Ectodermal cell (in vitro differentiated cells): ENCODE measurements at regions not wholly inside any gene's neighbourhood (a gene's known extent, or its start where the extent isn't known, plus 50 kb on each side); places are given as distances from the start of the nearest gene placed in this dataset.
"Not testable (repeated sequence)": the region's sequence is repeated elsewhere in the genome, so short reads cannot be mapped to it uniquely, and the experiment has no call there.

Experiments used
- H3K27ac ChIP-seq: 2 replicates; pipeline ENCODE4 v1.7.0; 2013; ENCODE audit warnings: mild to moderate bottlenecking, low read depth, low read length; ENCODE audit not compliant: insufficient read depth, poor library complexity, severe bottlenecking
- H3K27me3 ChIP-seq: 2 replicates; pipeline ENCODE4 v1.7.0; 2013; ENCODE audit warnings: mild to moderate bottlenecking, low read length; ENCODE audit not compliant: insufficient read depth, control insufficient read depth, poor library complexity, severe bottlenecking
- H3K36me3 ChIP-seq: one replicate; pipeline ENCODE4 v1.7.0; 2013; ENCODE audit warnings: low read length; ENCODE audit not compliant: control insufficient read depth, insufficient read depth
- H3K4me1 ChIP-seq: one replicate; pipeline ENCODE4 v1.7.0; 2013; ENCODE audit warnings: low read length; ENCODE audit not compliant: control insufficient read depth, insufficient read depth
- H3K4me3 ChIP-seq: 2 replicates; pipeline ENCODE4 v1.7.0; 2013; ENCODE audit warnings: low read depth, low read length, control low read depth; ENCODE audit not compliant: insufficient read depth
- H3K9me3 ChIP-seq: 2 replicates; pipeline ENCODE4 v1.7.0; 2013; ENCODE audit warnings: mild to moderate bottlenecking, low read length, moderate library complexity; ENCODE audit not compliant: control insufficient read depth
- WGBS, 2 experiments: methylation state at CpG; one replicate each; pipeline ENCODE4 v1.1.7; 2013; ENCODE audit warnings: missing lambda C conversion rate in 2 of 2; 5-methylcytosine and 5-hydroxymethylcytosine counted together

- Histone ChIP-seq H3K36me3 (no peaks in the 10 kb centered on the region), H3K4me3 (no peak overlapping the region), H3K27ac (no peak overlapping the region), H3K4me1 (no peaks in the 10 kb centered on the region), H3K9me3 (no peaks in the 10 kb centered on the region), H3K27me3 (no peaks in the 10 kb centered on the region)
Observed at GRCh38 chr2:185279999-185280398, 458.6 kb upstream of the FSIP2 start.

- Histone ChIP-seq H3K9me3 (no peaks in the 10 kb centered on the region), H3K36me3 (no peaks in the 10 kb centered on the region), H3K4me3 (no peak overlapping the region), H3K27ac (no peak overlapping the region), H3K4me1 (no peaks in the 10 kb centered on the region), H3K27me3 (no peaks in the 10 kb centered on the region)
Observed at GRCh38 chr2:185284696-185285095, 453.9 kb upstream of the FSIP2 start.

GRCh38 chr2:185290012-185290411, 448.6 kb upstream of the FSIP2 start:
- 72 to 77% methylated on average over 6 of the region's 6 CpGs for WGBS, 2 experiments
- H3K4me3 ChIP-seq, H3K27ac ChIP-seq, H3K27me3 ChIP-seq, H3K4me1 ChIP-seq, H3K9me3 ChIP-seq, H3K36me3 ChIP-seq: not testable (repeated sequence)

- Histone ChIP-seq H3K4me1 (peaks cover 4% of the 10 kb centered on the region), H3K9me3 (no peaks in the 10 kb centered on the region), H3K36me3 (no peaks in the 10 kb centered on the region), H3K4me3 (no peak overlapping the region), H3K27me3 (no peaks in the 10 kb centered on the region), H3K27ac (no peak overlapping the region)
- 58% methylated on average over 7 of the region's 7 CpGs for WGBS, 2 experiments
Observed at GRCh38 chr2:185291035-185291647, 447.5 kb upstream of the FSIP2 start.

GRCh38 chr2:185299867-185300266, 438.7 kb upstream of the FSIP2 start:
- Histone ChIP-seq H3K4me1 (no peaks in the 10 kb centered on the region), H3K36me3 (no peaks in the 10 kb centered on the region), H3K9me3 (no peaks in the 10 kb centered on the region), H3K4me3 (no peak overlapping the region), H3K27ac (no peak overlapping the region), H3K27me3 (no peaks in the 10 kb centered on the region)
- 72 to 77% methylated on average over 5 of the region's 5 CpGs for WGBS, 2 experiments

DNA sequence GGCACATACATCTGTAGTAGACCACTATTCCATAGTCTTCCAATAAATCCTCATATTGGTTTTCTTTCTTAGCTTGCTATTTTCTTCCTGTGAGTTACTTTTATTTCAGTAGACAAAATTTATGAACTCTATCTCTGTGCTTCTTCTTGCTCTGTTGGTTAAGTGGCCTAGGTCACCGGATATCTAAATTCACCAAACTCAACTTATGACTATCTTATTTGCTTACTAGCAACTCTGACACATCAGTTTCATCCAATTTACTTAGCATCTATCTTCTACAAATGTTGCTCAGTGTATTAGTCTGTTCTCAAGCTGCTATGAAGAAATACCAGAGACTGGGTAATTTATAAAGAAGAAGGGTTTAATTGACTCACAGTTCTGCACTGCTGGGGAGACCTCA, 432.5 kb upstream of the FSIP2 start:
- WGBS, 2 experiments: 90 to 100% methylated on average over 1 of the region's 1 CpG
- Histone ChIP-seq H3K27me3 (no peaks in the 10 kb centered on the region), H3K4me3 (no peak overlapping the region), H3K36me3 (no peaks in the 10 kb centered on the region), H3K9me3 (no peaks in the 10 kb centered on the region), H3K4me1 (no peaks in the 10 kb centered on the region), H3K27ac (no peak overlapping the region)

- Histone ChIP-seq H3K4me3 (no peak overlapping the region), H3K27ac (no peak overlapping the region), H3K4me1 (no peaks in the 10 kb centered on the region), H3K9me3 (no peaks in the 10 kb centered on the region), H3K27me3 (no peaks in the 10 kb centered on the region), H3K36me3 (no peaks in the 10 kb centered on the region)
- WGBS, 2 experiments: 0 to 50% methylated on average over 1 to 2 of the region's 2 CpGs
Observed at GRCh38 chr2:185316383-185316782, 422.2 kb upstream of the FSIP2 start.

DNA sequence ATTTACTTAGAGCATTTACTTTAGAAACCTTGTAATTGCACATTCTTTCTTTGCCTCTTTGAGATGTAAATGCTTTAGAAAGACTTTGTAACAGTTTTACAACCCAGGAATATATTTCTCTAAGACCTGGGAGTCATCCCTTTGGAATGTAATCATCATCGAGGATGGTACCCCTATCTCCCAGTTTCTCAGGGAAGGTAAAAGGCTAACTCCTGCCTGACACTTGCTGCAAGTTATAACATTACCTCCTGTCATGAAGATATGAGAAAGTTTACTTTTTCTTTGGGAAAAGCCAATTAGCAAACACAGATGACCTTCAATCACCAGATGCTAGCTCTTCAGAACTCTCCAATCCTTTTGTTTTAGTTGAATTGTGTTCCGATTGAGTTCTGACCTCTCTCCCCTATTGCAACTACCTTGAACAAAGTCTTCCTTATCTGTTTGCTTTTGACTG, 420.3 kb upstream of the FSIP2 start:
- no peaks in the 10 kb centered on the region for H3K27me3 ChIP-seq
- H3K4me3 ChIP-seq: no peak overlapping the region
- H3K27ac ChIP-seq: no peak overlapping the region
- WGBS, 2 experiments: 71 to 85% methylated on average over 2 of the region's 2 CpGs
- H3K4me1 ChIP-seq: no peaks in the 10 kb centered on the region
- no peaks in the 10 kb centered on the region for H3K36me3 ChIP-seq
- no peaks in the 10 kb centered on the region for H3K9me3 ChIP-seq

GRCh38 chr2:185335879-185336278, 402.7 kb upstream of the FSIP2 start:
- Histone ChIP-seq H3K9me3 (no peaks in the 10 kb centered on the region), H3K4me1 (no peaks in the 10 kb centered on the region), H3K4me3 (no peak overlapping the region), H3K27me3 (no peaks in the 10 kb centered on the region), H3K27ac (no peak overlapping the region), H3K36me3 (no peaks in the 10 kb centered on the region)
- WGBS, 2 experiments: 93 to 100% methylated on average over 1 to 3 of the region's 3 CpGs

- WGBS, 2 experiments: 81 to 83% methylated on average over 1 of the region's 1 CpG
- Histone ChIP-seq H3K4me1 (no peaks in the 10 kb centered on the region), H3K27ac (no peak overlapping the region), H3K27me3 (no peaks in the 10 kb centered on the region), H3K4me3 (no peak overlapping the region), H3K36me3 (no peaks in the 10 kb centered on the region), H3K9me3 (no peaks in the 10 kb centered on the region)
Observed at GRCh38 chr2:185337033-185337432, 401.6 kb upstream of the FSIP2 start.

GRCh38 chr2:185338104-185338503, 400.5 kb upstream of the FSIP2 start:
- Histone ChIP-seq H3K4me1 (no peaks in the 10 kb centered on the region), H3K27ac (no peak overlapping the region), H3K9me3 (no peaks in the 10 kb centered on the region), H3K27me3 (no peaks in the 10 kb centered on the region), H3K4me3 (no peak overlapping the region), H3K36me3 (no peaks in the 10 kb centered on the region)
- WGBS, 2 experiments: 96 to 97% methylated on average over 2 of the region's 2 CpGs
